ENCODE measurements at regions not wholly inside any gene's neighbourhood (a gene's known extent, or its start where the extent isn't known, plus 50 kb on each side); places are given as distances from the start of the nearest gene placed in this dataset.

GRCh38 chr18:56076723-56077122, 488.7 kb upstream of the TCF4 start:
- no peak for TF ChIP-seq CTCF (IDR thresholded peaks at IDR 0.05)
- TF ChIP-seq POLR2A (IDR thresholded peaks at IDR 0.05): no peak

All from sigmoid colon (tissue), 3 donors.